Activated CD4-positive, alpha-beta memory T cell treated with anti-CD3 and anti-CD28 coated beads for 36 hours (primary cell): ENCODE measurements at regions not wholly inside any gene's neighbourhood (a gene's known extent, or its start where the extent isn't known, plus 50 kb on each side); places are given as distances from the start of the nearest gene placed in this dataset.
"Not testable (repeated sequence)": the region's sequence is repeated elsewhere in the genome, so short reads cannot be mapped to it uniquely, and the experiment has no call there.

Experiments used
- CTCF ChIA-PET: fragments of 350-600 bp; sonication (Branson Sonifier 250); formaldehyde crosslinking; loops from one replicate; lab custom pipeline; 2021; ENCODE audit warnings: antibody characterized with exemption, inconsistent platforms; lab: Charles Lee
- POLR2A ChIA-PET: fragments of 350-600 bp; sonication (Branson Sonifier 250); formaldehyde crosslinking; loops from one replicate; lab custom pipeline; 2021; ENCODE audit warnings: antibody characterized with exemption; lab: Charles Lee
- DNase-seq: peaks from one replicate; pipeline ENCODE4 v3.0.0-alpha.2; 2020
- H3K27ac Mint-ChIP-seq: one replicate; pipeline ENCODE4 v1.8.0; 2021; ENCODE audit warnings: mixed read lengths
- H3K27me3 Mint-ChIP-seq: one replicate; pipeline ENCODE4 v1.8.0; 2021; ENCODE audit warnings: mixed read lengths
- H3K36me3 Mint-ChIP-seq: one replicate; pipeline ENCODE4 v1.8.0; 2021; ENCODE audit warnings: mixed read lengths
- H3K4me1 Mint-ChIP-seq: one replicate; pipeline ENCODE4 v1.8.0; 2021; ENCODE audit warnings: low read depth, mixed read lengths
- H3K4me3 Mint-ChIP-seq: one replicate; pipeline ENCODE4 v1.8.0; 2021; ENCODE audit warnings: mild to moderate bottlenecking, mixed read lengths
- H3K9me3 Mint-ChIP-seq: one replicate; pipeline ENCODE4 v1.8.0; 2021; ENCODE audit warnings: mixed read lengths
- intact Hi-C: fragments of 100-400 bp; cut with micrococcal nuclease; formaldehyde crosslinking; loops from one replicate; pipeline ENCODE4 v1.15.1; 2023

GRCh38 chr6:76553256-76553655 is 480.8 kb upstream of the IMPG1 start:
- intact Hi-C loops, result no loop called here
- DNase-seq, result no peak
- no peaks in the 10 kb centered on the region for H3K9me3 Mint-ChIP-seq
- POLR2A ChIA-PET, result no interaction called here
- CTCF ChIA-PET, result no interaction called here
- H3K4me1 Mint-ChIP-seq, result no peaks in the 10 kb centered on the region
- H3K36me3 Mint-ChIP-seq, result no peaks in the 10 kb centered on the region
- no peaks in the 10 kb centered on the region for H3K27me3 Mint-ChIP-seq
- no peak overlapping the region for H3K27ac Mint-ChIP-seq
- no peak overlapping the region for H3K4me3 Mint-ChIP-seq

GRCh38 chr6:76552268-76552667 is 479.8 kb upstream of the IMPG1 start:
- intact Hi-C loops, result no loop called here
- DNase-seq, result no peak
- H3K36me3 Mint-ChIP-seq, result no peaks in the 10 kb centered on the region
- no peaks in the 10 kb centered on the region for H3K4me1 Mint-ChIP-seq
- H3K27ac Mint-ChIP-seq, result no peak overlapping the region
- ChIA-PET CTCF (no interaction called here), POLR2A (no interaction called here)
- H3K9me3 Mint-ChIP-seq, result no peaks in the 10 kb centered on the region
- no peak overlapping the region for H3K4me3 Mint-ChIP-seq
- H3K27me3 Mint-ChIP-seq, result no peaks in the 10 kb centered on the region

GRCh38 chr6:76533661-76534060 is 461.2 kb upstream of the IMPG1 start:
- Mint-ChIP-seq H3K9me3 (peaks cover 20% of the 10 kb centered on the region), H3K4me3 (no peak overlapping the region), H3K4me1 (no peaks in the 10 kb centered on the region), H3K27ac (no peak overlapping the region), H3K27me3 (no peaks in the 10 kb centered on the region), H3K36me3 (no peaks in the 10 kb centered on the region)
- DNase-seq, result no peak
- ChIA-PET CTCF (no interaction called here), POLR2A (no interaction called here)
- intact Hi-C loops, result no loop called here

GRCh38 chr6:76532647-76533046 is 460.2 kb upstream of the IMPG1 start:
- Mint-ChIP-seq H3K9me3 (peaks cover 20% of the 10 kb centered on the region), H3K4me1 (no peaks in the 10 kb centered on the region), H3K36me3 (no peaks in the 10 kb centered on the region), H3K27me3 (no peaks in the 10 kb centered on the region), H3K4me3 (no peak overlapping the region), H3K27ac (no peak overlapping the region)
- CTCF ChIA-PET, result no interaction called here
- intact Hi-C loops, result no loop called here
- POLR2A ChIA-PET, result no interaction called here
- no peak for DNase-seq

- Mint-ChIP-seq H3K27me3 (no peaks in the 10 kb centered on the region), H3K36me3 (no peaks in the 10 kb centered on the region), H3K4me3 (no peak overlapping the region), H3K9me3 (peaks cover 16% of the 10 kb centered on the region), H3K4me1 (no peaks in the 10 kb centered on the region), H3K27ac (no peak overlapping the region)
- DNase-seq, result no peak
- ChIA-PET CTCF (no interaction called here), POLR2A (no interaction called here)
- intact Hi-C loops, result no loop called here
Measured at GRCh38 chr6:76518443-76518842, 446.0 kb upstream of the IMPG1 start.

GRCh38 chr6:76516924-76517323 is 444.5 kb upstream of the IMPG1 start:
- no peak for DNase-seq
- Mint-ChIP-seq H3K36me3 (no peaks in the 10 kb centered on the region), H3K4me1 (no peaks in the 10 kb centered on the region), H3K27me3 (no peaks in the 10 kb centered on the region), H3K27ac (no peak overlapping the region), H3K4me3 (no peak overlapping the region), H3K9me3 (peaks cover 12% of the 10 kb centered on the region)
- ChIA-PET POLR2A (no interaction called here), CTCF (no interaction called here)
- intact Hi-C loops, result no loop called here

GRCh38 chr6:76510489-76510888 is 438.0 kb upstream of the IMPG1 start:
- no peak for DNase-seq
- intact Hi-C loops, result no loop called here
- H3K9me3 Mint-ChIP-seq, result peaks cover 2% of the 10 kb centered on the region
- ChIA-PET CTCF (no interaction called here), POLR2A (no interaction called here)
- no peak overlapping the region for H3K27ac Mint-ChIP-seq
- H3K4me3 Mint-ChIP-seq, result no peak overlapping the region
- H3K36me3 Mint-ChIP-seq, result no peaks in the 10 kb centered on the region
- H3K27me3 Mint-ChIP-seq, result no peaks in the 10 kb centered on the region
- H3K4me1 Mint-ChIP-seq, result no peaks in the 10 kb centered on the region

- no peak for DNase-seq
- intact Hi-C loops, result no loop called here
- peaks cover 2% of the 10 kb centered on the region for H3K9me3 Mint-ChIP-seq
- H3K4me1 Mint-ChIP-seq, result no peaks in the 10 kb centered on the region
- POLR2A ChIA-PET, result no interaction called here
- H3K36me3 Mint-ChIP-seq, result no peaks in the 10 kb centered on the region
- no peaks in the 10 kb centered on the region for H3K27me3 Mint-ChIP-seq
- CTCF ChIA-PET, result no interaction called here
- H3K4me3 Mint-ChIP-seq, result no peak overlapping the region
- no peak overlapping the region for H3K27ac Mint-ChIP-seq
Measured at GRCh38 chr6:76509397-76509796, 436.9 kb upstream of the IMPG1 start.

- ChIA-PET CTCF (no interaction called here), POLR2A (no interaction called here)
- Mint-ChIP-seq H3K4me1 (no peaks in the 10 kb centered on the region), H3K27ac (no peak overlapping the region), H3K27me3 (no peaks in the 10 kb centered on the region), H3K36me3 (no peaks in the 10 kb centered on the region), H3K4me3 (no peak overlapping the region), H3K9me3 (peaks cover under 1% of the 10 kb centered on the region)
- DNase-seq, result no peak
- intact Hi-C loops, result no loop called here
Measured at GRCh38 chr6:76506808-76507207, 434.3 kb upstream of the IMPG1 start.

GRCh38 chr6:76495909-76496308 is 423.4 kb upstream of the IMPG1 start:
- Mint-ChIP-seq H3K27ac (no peak overlapping the region), H3K4me1 (no peaks in the 10 kb centered on the region), H3K36me3 (no peaks in the 10 kb centered on the region), H3K9me3 (peaks cover 41% of the 10 kb centered on the region), H3K27me3 (no peaks in the 10 kb centered on the region), H3K4me3 (no peak overlapping the region)
- CTCF ChIA-PET, result no interaction called here
- POLR2A ChIA-PET, result no interaction called here
- intact Hi-C loops, result no loop called here
- DNase-seq, result no peak

- POLR2A ChIA-PET, H3K36me3 Mint-ChIP-seq, H3K4me3 Mint-ChIP-seq, intact Hi-C loops, H3K27ac Mint-ChIP-seq, H3K4me1 Mint-ChIP-seq, H3K27me3 Mint-ChIP-seq, DNase-seq, CTCF ChIA-PET: not testable (repeated sequence)
- H3K9me3 Mint-ChIP-seq, result peaks cover 39% of the 10 kb centered on the region
Measured at GRCh38 chr6:76491376-76491775, 418.9 kb upstream of the IMPG1 start.

- H3K4me3 Mint-ChIP-seq, result no peak overlapping the region
- CTCF ChIA-PET, result no interaction called here
- H3K27ac Mint-ChIP-seq, result no peak overlapping the region
- POLR2A ChIA-PET, result no interaction called here
- intact Hi-C loops, result no loop called here
- H3K36me3 Mint-ChIP-seq, result no peaks in the 10 kb centered on the region
- no peaks in the 10 kb centered on the region for H3K27me3 Mint-ChIP-seq
- H3K9me3 Mint-ChIP-seq, result peaks cover 33% of the 10 kb centered on the region
- no peaks in the 10 kb centered on the region for H3K4me1 Mint-ChIP-seq
- no peak for DNase-seq
Measured at GRCh38 chr6:76490456-76490855, 418.0 kb upstream of the IMPG1 start.

GRCh38 chr6:76481101-76481500 is 408.6 kb upstream of the IMPG1 start:
- no peak for DNase-seq
- Mint-ChIP-seq H3K4me3 (no peak overlapping the region), H3K27ac (no peak overlapping the region), H3K36me3 (no peaks in the 10 kb centered on the region), H3K9me3 (peaks cover 37% of the 10 kb centered on the region), H3K27me3 (no peaks in the 10 kb centered on the region), H3K4me1 (no peaks in the 10 kb centered on the region)
- CTCF ChIA-PET, result no interaction called here
- intact Hi-C loops, result no loop called here
- POLR2A ChIA-PET, result no interaction called here

- H3K27me3 Mint-ChIP-seq, result no peaks in the 10 kb centered on the region
- ChIA-PET POLR2A (no interaction called here), CTCF (no interaction called here)
- no peak overlapping the region for H3K4me3 Mint-ChIP-seq
- peaks cover 8% of the 10 kb centered on the region for H3K9me3 Mint-ChIP-seq
- H3K27ac Mint-ChIP-seq, result no peak overlapping the region
- no peaks in the 10 kb centered on the region for H3K4me1 Mint-ChIP-seq
- H3K36me3 Mint-ChIP-seq, result no peaks in the 10 kb centered on the region
- intact Hi-C loops, result no loop called here
- DNase-seq, result no peak
Measured at GRCh38 chr6:76472858-76473257, 400.4 kb upstream of the IMPG1 start.
